GM23338 (cell line): ENCODE measurements at regions not wholly inside any gene's neighbourhood (a gene's known extent, or its start where the extent isn't known, plus 50 kb on each side); places are given as distances from the start of the nearest gene placed in this dataset.

Source experiments
- ATAC-seq: fragments of 200-7000 bp; cut with Tn5 transposase; 3 replicates; pipeline ENCODE4 v1.9.1; 2020
- DNase-seq: peaks from one replicate; pipeline ENCODE4 v3.0.0-alpha.2; 2015; ENCODE audit warnings: low spot score
- H2AFZ ChIP-seq: fragments of 200-600 bp; sonication (generic); 2 replicates; pipeline ENCODE4 v1.8.0; 2016; ENCODE audit warnings: antibody characterized with exemption, mild to moderate bottlenecking, moderate library complexity
- H3F3A ChIP-seq: fragments of 200-600 bp; sonication (generic); replicated peaks from 2 replicates; pipeline ENCODE4 v1.8.0; 2017; ENCODE audit warnings: antibody characterized with exemption, mixed run types, low read depth
- H3K27ac ChIP-seq: fragments of 200-600 bp; sonication (generic); 2 replicates; pipeline ENCODE4 v1.6.1; 2016; ENCODE audit warnings: low read depth
- H3K27me3 ChIP-seq: fragments of 200-600 bp; sonication (generic); 2 replicates; pipeline ENCODE4 v1.8.0; 2016; ENCODE audit warnings: mild to moderate bottlenecking, mixed run types, moderate library complexity; ENCODE audit not compliant: insufficient read depth
- H3K36me3 ChIP-seq: fragments of 200-600 bp; sonication (generic); 2 replicates; pipeline ENCODE4 v1.8.0; 2016; ENCODE audit warnings: mild to moderate bottlenecking; ENCODE audit not compliant: insufficient read depth
- H3K4me1 ChIP-seq: fragments of 200-600 bp; sonication (generic); 2 replicates; pipeline ENCODE4 v1.8.0; 2016; ENCODE audit warnings: mild to moderate bottlenecking, moderate library complexity; ENCODE audit not compliant: insufficient read depth
- H3K4me2 ChIP-seq: fragments of 200-600 bp; sonication (generic); 2 replicates; pipeline ENCODE4 v1.7.1; 2017; ENCODE audit warnings: mixed run types
- H3K4me3 ChIP-seq: fragments of 200-600 bp; sonication (generic); 2 replicates; pipeline ENCODE4 v1.6.1; 2016; ENCODE audit warnings: mixed run types
- H3K79me2 ChIP-seq: fragments of 200-600 bp; sonication (generic); replicated peaks from 2 replicates; pipeline ENCODE4 v1.8.0; 2017; ENCODE audit warnings: mild to moderate bottlenecking; ENCODE audit not compliant: insufficient read depth
- H3K9me2 ChIP-seq: fragments of 200-600 bp; sonication (generic); 2 replicates; pipeline ENCODE4 v1.8.0; 2017; ENCODE audit not compliant: insufficient read depth
- H4K20me1 ChIP-seq: fragments of 200-600 bp; sonication (generic); replicated peaks from 2 replicates; pipeline ENCODE4 v1.8.0; 2017; ENCODE audit warnings: mild to moderate bottlenecking; ENCODE audit not compliant: insufficient read depth
- H3K27ac Mint-ChIP-seq: 2 replicates; pipeline ENCODE4 v1.8.0; 2020; ENCODE audit warnings: inconsistent platforms, mild to moderate bottlenecking, moderate library complexity, mixed read lengths
- H3K27me3 Mint-ChIP-seq: 3 replicates; pipeline ENCODE4 v1.8.0; 2022; ENCODE audit warnings: low read depth, mild to moderate bottlenecking, moderate library complexity, mixed read lengths, inconsistent platforms; ENCODE audit not compliant: insufficient read depth, poor library complexity
- H3K36me3 Mint-ChIP-seq: 3 replicates; pipeline ENCODE4 v1.8.0; 2021; ENCODE audit warnings: low read depth, mild to moderate bottlenecking, inconsistent platforms, moderate library complexity, mixed read lengths
- H3K4me1 Mint-ChIP-seq: 3 replicates; pipeline ENCODE4 v1.8.0; 2020; ENCODE audit warnings: mild to moderate bottlenecking, inconsistent platforms, mixed read lengths
- H3K4me3 Mint-ChIP-seq: 3 replicates; pipeline ENCODE4 v1.8.0; 2021; ENCODE audit warnings: moderate library complexity, mild to moderate bottlenecking, inconsistent platforms, mixed read lengths
- H3K9me3 Mint-ChIP-seq: 3 replicates; pipeline ENCODE4 v1.8.0; 2020; ENCODE audit warnings: moderate library complexity, mild to moderate bottlenecking, inconsistent platforms, mixed read lengths
- CREB1 ChIP-seq: fragments of 250-450 bp; sonication (Bioruptor Pico); IDR thresholded peaks from 2 replicates; pipeline ENCODE4 v1.5.0; 2020; ENCODE audit warnings: low read depth, mild to moderate bottlenecking, moderate library complexity
- CTCF ChIP-seq, 2 experiments: fragments of 200-600 bp in 1 of 2; sonication (generic) in 1 of 2; conservative IDR thresholded peaks; 2 replicates each; pipeline versions ENCODE4 v1.5.1 to v1.6.1; 2016 to 2017; ENCODE audit warnings: antibody characterized with exemption in 2 of 2, low read depth in 2 of 2, mild to moderate bottlenecking in 2 of 2, moderate library complexity in 1 of 2
- EZH2 ChIP-seq: fragments of 200-600 bp; sonication (generic); IDR thresholded peaks from one replicate; pipeline ENCODE4 v1.8.0; 2017; ENCODE audit warnings: antibody characterized with exemption, mild to moderate bottlenecking, low read depth; ENCODE audit not compliant: unreplicated experiment
- EZH2phosphoT487 ChIP-seq: fragments of 200-600 bp; sonication (generic); IDR thresholded peaks from one replicate; pipeline ENCODE4 v1.8.1; 2018; ENCODE audit warnings: antibody characterized with exemption; ENCODE audit not compliant: unreplicated experiment
- JUNB ChIP-seq: IDR thresholded peaks from one replicate; pipeline ENCODE4 v1.6.1; 2016; ENCODE audit warnings: antibody characterized with exemption; ENCODE audit not compliant: unreplicated experiment
- NANOG ChIP-seq: IDR thresholded peaks from 2 replicates; pipeline ENCODE4 v1.6.1; 2016; ENCODE audit warnings: antibody characterized with exemption, borderline replicate concordance
- POLR2AphosphoS5 ChIP-seq: IDR thresholded peaks from 2 replicates; pipeline ENCODE4 v1.6.1; 2016; ENCODE audit warnings: antibody characterized with exemption, low read depth
- STAT1 ChIP-seq: IDR thresholded peaks from one replicate; pipeline ENCODE4 v1.6.1; 2016; ENCODE audit warnings: antibody characterized with exemption; ENCODE audit not compliant: unreplicated experiment
- ZNF114 ChIP-seq: fragments of 250-450 bp; sonication (Bioruptor Pico); IDR thresholded peaks from 2 replicates; pipeline ENCODE4 v1.5.0; 2020; ENCODE audit warnings: mild to moderate bottlenecking, moderate library complexity
- ZNF331 ChIP-seq: fragments of 250-450 bp; sonication (Bioruptor Pico); IDR thresholded peaks from 2 replicates; pipeline ENCODE4 v1.5.0; 2020; ENCODE audit warnings: low read depth, mild to moderate bottlenecking, moderate library complexity
- TF ChIP-seq, protein P1 (sequence below): fragments of 250-450 bp; sonication (Bioruptor Pico); IDR thresholded peaks from 2 replicates; pipeline ENCODE4 v1.5.0; 2020; ENCODE audit warnings: mild to moderate bottlenecking, moderate library complexity
- TF ChIP-seq, protein P2 (sequence below): IDR thresholded peaks from 2 replicates; pipeline ENCODE4 v1.6.1; 2016; ENCODE audit warnings: antibody characterized with exemption
- TF ChIP-seq, protein P3 (sequence below): IDR thresholded peaks from one replicate; pipeline ENCODE4 v1.6.1; 2018; ENCODE audit warnings: antibody characterized with exemption; ENCODE audit not compliant: unreplicated experiment

GRCh38 chr12:58586762-58587161, 333.5 kb downstream of the LRIG3 start (continued):
- TF ChIP-seq, protein P1, sequence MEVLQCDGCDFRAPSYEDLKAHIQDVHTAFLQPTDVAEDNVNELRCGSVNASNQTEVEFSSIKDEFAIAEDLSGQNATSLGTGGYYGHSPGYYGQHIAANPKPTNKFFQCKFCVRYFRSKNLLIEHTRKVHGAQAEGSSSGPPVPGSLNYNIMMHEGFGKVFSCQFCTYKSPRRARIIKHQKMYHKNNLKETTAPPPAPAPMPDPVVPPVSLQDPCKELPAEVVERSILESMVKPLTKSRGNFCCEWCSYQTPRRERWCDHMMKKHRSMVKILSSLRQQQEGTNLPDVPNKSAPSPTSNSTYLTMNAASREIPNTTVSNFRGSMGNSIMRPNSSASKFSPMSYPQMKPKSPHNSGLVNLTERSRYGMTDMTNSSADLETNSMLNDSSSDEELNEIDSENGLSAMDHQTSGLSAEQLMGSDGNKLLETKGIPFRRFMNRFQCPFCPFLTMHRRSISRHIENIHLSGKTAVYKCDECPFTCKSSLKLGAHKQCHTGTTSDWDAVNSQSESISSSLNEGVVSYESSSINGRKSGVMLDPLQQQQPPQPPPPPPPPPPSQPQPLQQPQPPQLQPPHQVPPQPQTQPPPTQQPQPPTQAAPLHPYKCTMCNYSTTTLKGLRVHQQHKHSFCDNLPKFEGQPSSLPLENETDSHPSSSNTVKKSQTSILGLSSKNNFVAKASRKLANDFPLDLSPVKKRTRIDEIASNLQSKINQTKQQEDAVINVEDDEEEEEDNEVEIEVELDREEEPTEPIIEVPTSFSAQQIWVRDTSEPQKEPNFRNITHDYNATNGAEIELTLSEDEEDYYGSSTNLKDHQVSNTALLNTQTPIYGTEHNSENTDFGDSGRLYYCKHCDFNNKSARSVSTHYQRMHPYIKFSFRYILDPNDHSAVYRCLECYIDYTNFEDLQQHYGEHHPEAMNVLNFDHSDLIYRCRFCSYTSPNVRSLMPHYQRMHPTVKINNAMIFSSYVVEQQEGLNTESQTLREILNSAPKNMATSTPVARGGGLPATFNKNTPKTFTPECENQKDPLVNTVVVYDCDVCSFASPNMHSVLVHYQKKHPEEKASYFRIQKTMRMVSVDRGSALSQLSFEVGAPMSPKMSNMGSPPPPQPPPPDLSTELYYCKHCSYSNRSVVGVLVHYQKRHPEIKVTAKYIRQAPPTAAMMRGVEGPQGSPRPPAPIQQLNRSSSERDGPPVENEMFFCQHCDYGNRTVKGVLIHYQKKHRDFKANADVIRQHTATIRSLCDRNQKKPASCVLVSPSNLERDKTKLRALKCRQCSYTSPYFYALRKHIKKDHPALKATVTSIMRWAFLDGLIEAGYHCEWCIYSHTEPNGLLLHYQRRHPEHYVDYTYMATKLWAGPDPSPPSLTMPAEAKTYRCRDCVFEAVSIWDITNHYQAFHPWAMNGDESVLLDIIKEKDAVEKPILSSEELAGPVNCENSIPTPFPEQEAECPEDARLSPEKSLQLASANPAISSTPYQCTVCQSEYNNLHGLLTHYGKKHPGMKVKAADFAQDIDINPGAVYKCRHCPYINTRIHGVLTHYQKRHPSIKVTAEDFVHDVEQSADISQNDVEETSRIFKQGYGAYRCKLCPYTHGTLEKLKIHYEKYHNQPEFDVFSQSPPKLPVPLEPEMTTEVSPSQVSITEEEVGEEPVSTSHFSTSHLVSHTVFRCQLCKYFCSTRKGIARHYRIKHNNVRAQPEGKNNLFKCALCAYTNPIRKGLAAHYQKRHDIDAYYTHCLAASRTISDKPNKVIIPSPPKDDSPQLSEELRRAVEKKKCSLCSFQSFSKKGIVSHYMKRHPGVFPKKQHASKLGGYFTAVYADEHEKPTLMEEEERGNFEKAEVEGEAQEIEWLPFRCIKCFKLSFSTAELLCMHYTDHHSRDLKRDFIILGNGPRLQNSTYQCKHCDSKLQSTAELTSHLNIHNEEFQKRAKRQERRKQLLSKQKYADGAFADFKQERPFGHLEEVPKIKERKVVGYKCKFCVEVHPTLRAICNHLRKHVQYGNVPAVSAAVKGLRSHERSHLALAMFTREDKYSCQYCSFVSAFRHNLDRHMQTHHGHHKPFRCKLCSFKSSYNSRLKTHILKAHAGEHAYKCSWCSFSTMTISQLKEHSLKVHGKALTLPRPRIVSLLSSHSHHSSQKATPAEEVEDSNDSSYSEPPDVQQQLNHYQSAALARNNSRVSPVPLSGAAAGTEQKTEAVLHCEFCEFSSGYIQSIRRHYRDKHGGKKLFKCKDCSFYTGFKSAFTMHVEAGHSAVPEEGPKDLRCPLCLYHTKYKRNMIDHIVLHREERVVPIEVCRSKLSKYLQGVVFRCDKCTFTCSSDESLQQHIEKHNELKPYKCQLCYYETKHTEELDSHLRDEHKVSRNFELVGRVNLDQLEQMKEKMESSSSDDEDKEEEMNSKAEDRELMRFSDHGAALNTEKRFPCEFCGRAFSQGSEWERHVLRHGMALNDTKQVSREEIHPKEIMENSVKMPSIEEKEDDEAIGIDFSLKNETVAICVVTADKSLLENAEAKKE (CRISPR knock-in tag): no peak
- TF ChIP-seq POLR2AphosphoS5: no peak
- TF ChIP-seq STAT1: no peak
- TF ChIP-seq, protein P2, sequence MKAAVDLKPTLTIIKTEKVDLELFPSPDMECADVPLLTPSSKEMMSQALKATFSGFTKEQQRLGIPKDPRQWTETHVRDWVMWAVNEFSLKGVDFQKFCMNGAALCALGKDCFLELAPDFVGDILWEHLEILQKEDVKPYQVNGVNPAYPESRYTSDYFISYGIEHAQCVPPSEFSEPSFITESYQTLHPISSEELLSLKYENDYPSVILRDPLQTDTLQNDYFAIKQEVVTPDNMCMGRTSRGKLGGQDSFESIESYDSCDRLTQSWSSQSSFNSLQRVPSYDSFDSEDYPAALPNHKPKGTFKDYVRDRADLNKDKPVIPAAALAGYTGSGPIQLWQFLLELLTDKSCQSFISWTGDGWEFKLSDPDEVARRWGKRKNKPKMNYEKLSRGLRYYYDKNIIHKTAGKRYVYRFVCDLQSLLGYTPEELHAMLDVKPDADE: no peak
- TF ChIP-seq NANOG: no peak
- TF ChIP-seq EZH2: no peak

GRCh38 chr12:58588770-58589169, 331.5 kb downstream of the LRIG3 start:
- Mint-ChIP-seq H3K4me3 (no peak overlapping the region), H3K36me3 (no peaks in the 10 kb centered on the region), H3K4me1 (no peaks in the 10 kb centered on the region), H3K27ac (no peak overlapping the region), H3K9me3 (no peaks in the 10 kb centered on the region), H3K27me3 (no peaks in the 10 kb centered on the region)
- Histone ChIP-seq H3K4me2 (no peak overlapping the region), H3K27me3 (no peaks in the 10 kb centered on the region), H3K27ac (no peak overlapping the region), H3K36me3 (no peaks in the 10 kb centered on the region), H3K79me2 (no peaks in the 10 kb centered on the region), H2AFZ (no peak overlapping the region), H3K4me3 (no peak overlapping the region), H3F3A (no peaks in the 10 kb centered on the region), H4K20me1 (no peaks in the 10 kb centered on the region), H3K4me1 (no peaks in the 10 kb centered on the region), H3K9me2 (0 out of 2 replicates have a peak, but pooled peaks cover 3% of the 10 kb centered on the region)
- no peak for ATAC-seq
- no peak for DNase-seq
- TF ChIP-seq CTCF (conservative IDR thresholded peaks at IDR 0.05; ENCODE audit: low read depth in 2 of 2): no peak
- TF ChIP-seq STAT1: no peak
- TF ChIP-seq, protein P3, sequence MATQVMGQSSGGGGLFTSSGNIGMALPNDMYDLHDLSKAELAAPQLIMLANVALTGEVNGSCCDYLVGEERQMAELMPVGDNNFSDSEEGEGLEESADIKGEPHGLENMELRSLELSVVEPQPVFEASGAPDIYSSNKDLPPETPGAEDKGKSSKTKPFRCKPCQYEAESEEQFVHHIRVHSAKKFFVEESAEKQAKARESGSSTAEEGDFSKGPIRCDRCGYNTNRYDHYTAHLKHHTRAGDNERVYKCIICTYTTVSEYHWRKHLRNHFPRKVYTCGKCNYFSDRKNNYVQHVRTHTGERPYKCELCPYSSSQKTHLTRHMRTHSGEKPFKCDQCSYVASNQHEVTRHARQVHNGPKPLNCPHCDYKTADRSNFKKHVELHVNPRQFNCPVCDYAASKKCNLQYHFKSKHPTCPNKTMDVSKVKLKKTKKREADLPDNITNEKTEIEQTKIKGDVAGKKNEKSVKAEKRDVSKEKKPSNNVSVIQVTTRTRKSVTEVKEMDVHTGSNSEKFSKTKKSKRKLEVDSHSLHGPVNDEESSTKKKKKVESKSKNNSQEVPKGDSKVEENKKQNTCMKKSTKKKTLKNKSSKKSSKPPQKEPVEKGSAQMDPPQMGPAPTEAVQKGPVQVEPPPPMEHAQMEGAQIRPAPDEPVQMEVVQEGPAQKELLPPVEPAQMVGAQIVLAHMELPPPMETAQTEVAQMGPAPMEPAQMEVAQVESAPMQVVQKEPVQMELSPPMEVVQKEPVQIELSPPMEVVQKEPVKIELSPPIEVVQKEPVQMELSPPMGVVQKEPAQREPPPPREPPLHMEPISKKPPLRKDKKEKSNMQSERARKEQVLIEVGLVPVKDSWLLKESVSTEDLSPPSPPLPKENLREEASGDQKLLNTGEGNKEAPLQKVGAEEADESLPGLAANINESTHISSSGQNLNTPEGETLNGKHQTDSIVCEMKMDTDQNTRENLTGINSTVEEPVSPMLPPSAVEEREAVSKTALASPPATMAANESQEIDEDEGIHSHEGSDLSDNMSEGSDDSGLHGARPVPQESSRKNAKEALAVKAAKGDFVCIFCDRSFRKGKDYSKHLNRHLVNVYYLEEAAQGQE: no peak
- no peak for TF ChIP-seq JUNB
- TF ChIP-seq EZH2: no peak
- no peak for TF ChIP-seq ZNF331 (CRISPR knock-in tag)
- no peak for TF ChIP-seq NANOG
- TF ChIP-seq CREB1: no peak
- TF ChIP-seq ZNF114 (CRISPR knock-in tag): no peak
- TF ChIP-seq EZH2phosphoT487: no peak
- TF ChIP-seq POLR2AphosphoS5: no peak
